HG03095 (cell line): ENCODE measurements at regions not wholly inside any gene's neighbourhood (a gene's known extent, or its start where the extent isn't known, plus 50 kb on each side); places are given as distances from the start of the nearest gene placed in this dataset.

Experiments
- ATAC-seq: cut with Tn5 transposase; IDR thresholded peaks from one replicate; pipeline ENCODE4 v1.9.1; 2021; ENCODE audit warnings: moderate library complexity; ENCODE audit not compliant: unreplicated experiment

DNA sequence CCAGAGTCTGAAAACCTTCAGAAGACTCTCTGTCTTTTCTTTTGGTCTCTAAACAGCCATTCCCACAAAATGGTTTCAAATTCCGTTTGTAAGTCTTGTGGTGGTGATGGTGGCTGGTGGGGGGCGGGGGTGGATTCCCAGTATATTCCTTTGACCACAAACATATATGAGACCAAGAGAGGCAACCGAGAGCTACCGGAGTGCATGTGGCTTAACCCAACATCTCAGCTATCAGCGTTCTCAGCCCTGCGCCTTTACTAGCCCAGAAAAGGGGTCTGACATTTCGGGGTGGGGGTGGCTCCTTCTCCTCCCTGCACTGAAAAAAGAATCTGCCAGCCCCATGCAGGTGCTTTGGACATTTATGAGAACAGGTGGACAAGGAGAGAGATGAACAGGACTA is 621.1 kb downstream of the ACTR3B start:
- ATAC-seq, result no peak

GRCh38 chr7:153381275-153382040 is 621.9 kb downstream of the ACTR3B start:
- no peak for ATAC-seq

DNA sequence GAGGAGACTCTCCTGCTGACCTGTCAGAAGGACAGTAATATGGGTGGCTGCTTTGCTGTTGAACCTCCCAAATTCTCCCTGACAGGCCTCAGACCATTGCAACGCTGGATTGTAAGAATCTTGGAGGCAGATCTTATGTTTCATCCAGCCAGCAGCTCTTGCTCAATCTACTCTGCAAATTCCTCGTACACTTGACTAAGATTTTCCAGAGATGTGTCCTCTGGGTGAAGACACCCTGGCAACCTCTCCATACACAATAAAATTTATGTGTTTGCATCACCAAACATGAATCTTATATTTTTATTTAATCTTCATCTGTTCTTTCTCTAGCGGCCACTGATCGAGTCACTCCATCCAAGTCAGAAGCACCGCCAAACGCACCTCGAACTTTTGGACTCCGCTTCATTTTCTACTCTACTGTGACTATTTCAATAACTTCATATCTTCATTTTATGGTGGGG is 623.1 kb downstream of the ACTR3B start:
- no peak for ATAC-seq

DNA sequence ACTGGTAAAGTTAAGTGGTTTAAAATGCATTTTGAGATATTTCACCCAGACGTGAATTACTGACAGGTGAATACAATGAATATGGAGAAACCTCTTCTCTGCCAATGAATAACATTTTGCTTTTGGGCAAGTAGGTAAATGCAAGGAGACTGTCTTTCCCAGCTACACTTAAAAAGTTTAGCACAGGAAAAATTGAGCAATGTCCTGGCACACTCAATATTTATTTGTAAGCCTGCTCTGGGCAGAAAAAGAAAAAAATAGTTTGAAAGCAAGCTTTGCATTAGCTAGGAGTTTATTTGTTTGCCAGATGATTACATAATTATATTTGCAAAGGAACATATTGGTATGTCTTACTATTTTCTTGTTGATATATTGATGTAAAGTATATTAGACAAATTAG is 624.2 kb downstream of the ACTR3B start:
- no peak for ATAC-seq

- no peak for ATAC-seq
Observed at GRCh38 chr7:153385502-153385901, 626.0 kb downstream of the ACTR3B start.

DNA sequence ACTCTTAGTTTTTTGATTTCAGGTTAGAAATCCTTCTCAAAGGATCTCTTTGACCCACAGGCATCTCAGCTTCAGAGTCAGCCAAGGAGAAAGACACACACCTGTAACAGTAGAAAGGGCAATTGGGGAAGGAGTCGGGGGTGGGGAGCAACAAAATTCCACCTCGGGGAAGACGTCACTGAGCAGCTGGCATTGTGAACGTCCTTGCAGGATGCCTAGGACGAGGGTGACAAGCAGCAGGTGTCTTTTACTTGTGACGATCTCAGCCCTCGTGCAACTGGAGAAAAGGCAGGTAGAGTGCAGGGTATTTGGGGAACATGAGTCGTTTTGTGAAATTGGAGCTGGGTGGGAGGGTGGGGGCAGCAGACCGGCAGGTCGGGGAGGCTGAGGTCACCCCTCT is 627.0 kb downstream of the ACTR3B start:
- no peak for ATAC-seq

- ATAC-seq, result no peak
Observed at GRCh38 chr7:153388611-153389010, 629.1 kb downstream of the ACTR3B start.

DNA sequence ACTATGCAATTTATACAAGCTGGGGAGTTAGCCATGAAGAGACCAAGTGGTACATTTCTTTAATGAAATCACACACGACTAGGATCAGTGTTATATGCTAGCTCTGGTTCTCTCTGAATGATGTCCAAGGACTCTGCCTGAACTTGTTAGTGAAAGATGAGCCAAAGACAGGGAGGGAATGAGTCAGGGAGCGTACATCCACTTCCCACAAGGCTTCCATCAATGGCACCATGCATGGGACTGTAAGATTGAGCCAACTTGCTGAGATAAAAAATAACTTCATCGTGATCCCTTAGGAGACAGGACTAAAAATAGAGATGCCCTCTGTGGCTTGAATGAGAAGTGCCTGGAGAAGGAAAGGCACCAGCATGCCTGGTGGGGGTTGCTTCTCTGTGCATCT is 629.7 kb downstream of the ACTR3B start:
- ATAC-seq, result no peak

DNA sequence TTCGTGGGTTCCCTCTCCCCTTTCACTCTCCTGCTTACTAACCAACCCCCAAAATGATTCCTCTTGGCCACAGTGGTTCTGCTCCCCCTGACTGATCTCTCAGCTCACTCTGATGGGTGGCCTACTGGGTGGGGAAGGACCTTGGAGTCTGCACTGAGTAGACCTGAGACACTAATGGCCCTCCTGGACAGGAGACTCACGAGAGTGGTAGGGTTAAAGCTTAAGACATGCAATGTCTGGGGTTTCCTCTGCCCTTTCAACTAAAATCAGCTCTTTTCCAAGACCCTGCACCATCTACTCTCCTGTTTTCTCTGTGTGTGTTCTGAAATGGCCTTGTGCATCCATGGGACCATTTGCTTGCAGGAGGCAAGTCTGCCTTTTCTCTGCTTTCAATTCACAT is 631.4 kb downstream of the ACTR3B start:
- no peak for ATAC-seq

DNA sequence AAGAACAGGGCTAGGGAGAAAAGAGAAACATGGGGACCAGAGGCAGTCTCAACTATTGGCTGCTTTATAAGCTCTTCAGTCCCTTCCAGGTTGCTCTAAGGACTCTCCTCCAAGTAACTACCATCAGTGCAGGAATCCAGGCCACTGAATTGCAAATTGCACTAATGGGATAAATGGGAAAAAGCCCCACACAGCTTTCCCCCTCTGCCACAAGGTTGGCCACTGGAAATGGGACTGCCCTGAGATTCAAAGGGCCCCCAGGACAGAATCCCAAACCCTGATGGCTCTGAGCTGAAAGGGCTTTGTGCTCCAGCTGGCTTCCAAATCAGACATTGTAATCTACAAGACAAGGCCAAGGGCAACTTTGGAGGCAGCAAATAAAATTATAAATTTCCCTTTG is 633.2 kb downstream of the ACTR3B start:
- no peak for ATAC-seq

DNA sequence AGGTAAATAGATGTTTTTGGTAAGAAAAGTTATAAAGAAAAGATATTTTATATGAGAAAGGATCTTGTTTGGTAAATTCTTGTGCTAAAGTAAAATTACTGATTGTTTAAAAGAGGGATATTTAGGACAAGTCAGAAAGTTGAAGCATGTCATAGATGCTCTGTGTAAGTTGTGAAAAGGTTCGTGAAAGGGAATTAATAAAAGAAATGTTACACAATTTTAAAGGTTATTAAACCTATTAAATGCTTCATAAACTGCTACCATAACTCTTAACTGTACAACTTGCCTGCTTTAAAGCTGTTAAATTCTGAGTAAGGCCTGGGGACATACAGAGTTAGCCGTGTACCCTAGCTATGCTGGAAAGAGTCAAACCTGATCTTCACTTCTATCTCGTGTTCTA is 634.1 kb downstream of the ACTR3B start:
- no peak for ATAC-seq

DNA sequence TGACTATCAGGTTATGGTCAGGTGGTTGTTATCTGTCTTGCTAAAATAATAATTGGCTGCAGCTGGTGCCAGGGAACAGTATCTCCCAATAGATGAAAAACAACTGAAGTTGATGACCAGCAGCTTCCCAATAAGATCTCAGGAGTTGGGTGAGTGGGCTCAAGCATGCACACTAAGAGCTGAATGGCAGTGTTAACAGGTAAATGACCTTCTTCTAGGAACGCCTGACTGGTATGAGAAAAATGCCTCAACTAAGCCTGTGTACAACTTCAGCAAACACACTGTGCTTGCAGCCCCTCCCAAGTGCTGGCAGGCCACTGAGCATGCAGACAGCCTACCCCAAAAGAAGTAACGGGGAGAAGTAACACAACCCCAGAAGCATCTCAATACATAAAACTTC is 636.9 kb downstream of the ACTR3B start:
- ATAC-seq, result no peak

DNA sequence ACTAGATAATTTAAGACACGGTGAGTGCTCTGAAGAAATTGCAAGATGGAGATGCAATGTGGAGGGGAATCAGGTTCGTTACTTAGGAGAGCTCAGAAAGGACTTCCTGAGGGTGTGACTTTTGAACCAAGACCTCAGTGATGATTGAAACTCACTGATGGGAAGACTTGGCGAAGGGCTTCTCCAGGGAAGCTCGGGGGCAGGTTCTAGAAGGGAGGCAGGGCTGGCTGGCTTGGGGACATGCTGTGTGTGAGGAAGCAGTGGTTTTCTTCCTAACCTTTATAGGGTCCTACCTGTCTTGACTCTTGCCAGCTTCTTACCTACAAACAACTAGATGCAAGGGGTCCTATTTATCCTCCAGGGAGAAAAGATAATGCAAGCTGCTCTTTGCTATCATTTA is 637.9 kb downstream of the ACTR3B start:
- no peak for ATAC-seq

DNA sequence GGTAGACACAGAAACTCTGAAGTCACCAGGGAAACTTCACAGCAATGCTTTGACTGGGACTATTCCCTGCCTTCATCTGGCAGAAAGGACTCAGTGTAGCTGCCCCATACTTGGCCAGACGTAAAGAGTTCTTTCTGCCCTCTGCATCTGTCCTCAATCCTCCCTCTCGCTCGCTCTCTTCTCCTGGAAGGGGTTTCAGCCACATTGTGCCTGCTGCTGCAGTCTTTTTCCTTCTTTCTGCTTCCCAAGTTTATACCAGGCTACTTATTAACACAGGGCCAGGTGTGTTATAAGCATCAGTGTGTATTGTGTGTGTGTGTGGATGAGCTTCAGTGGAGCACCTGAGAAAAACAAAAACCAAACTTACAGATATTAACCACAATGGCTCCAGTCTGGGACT is 638.4 kb downstream of the ACTR3B start:
- no peak for ATAC-seq

DNA sequence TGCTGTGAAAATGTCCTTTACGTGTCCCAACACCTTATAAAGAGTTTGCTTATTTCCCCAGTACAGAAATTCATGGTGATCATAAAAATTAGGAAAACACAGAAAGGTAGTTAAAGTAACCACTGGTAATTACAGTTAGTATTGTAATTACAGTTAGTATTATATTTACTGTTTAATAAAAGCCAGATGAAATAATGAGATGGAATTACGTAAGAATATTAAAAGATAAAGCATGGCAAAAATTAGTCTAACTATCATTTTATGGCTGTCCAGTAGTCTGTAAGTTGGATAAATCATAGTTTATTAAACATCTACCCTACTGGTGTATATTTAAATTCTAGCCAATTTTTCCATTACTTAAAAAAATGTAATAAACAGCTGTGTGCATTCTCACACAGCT is 638.8 kb downstream of the ACTR3B start:
- no peak for ATAC-seq

DNA sequence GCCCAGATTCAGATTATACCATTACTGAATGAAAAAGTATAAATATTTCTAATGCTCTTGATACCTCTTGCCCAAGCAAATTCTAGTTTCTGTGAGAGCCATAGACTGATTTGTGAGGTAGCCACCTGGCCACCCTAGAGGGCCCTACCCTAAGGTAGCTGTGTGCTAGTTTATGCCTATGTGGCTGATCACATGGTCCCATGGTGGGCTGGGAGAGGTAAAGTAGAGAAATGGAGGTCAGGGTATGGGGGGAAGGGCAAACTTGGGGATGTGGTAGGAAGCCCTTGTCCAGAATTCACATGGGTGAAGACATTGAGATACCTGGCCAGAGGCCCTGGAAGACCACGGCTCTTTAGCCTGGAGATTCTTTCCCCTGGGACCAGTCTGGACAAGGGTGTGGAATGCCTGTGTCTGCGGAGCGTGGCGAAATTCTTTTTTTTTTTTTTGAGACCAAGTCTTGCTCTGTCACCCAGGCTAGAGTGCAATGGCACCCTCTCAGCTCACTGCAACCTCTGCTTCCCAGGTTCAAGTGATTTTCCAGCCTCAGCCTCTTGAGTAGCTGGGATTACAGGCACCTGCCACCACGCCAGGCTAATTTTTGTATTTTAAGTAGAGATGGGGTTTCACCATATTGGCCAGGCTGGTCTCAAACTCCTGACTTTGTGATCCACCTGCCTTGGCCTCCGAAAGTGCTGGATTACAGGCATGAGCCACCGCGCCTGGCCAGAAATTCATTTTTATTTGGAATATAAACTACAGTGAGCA is 639.4 kb downstream of the ACTR3B start:
- no peak for ATAC-seq

GRCh38 chr7:153399554-153399940 is 640.0 kb downstream of the ACTR3B start:
- ATAC-seq, result no peak

- no peak for ATAC-seq
Observed at GRCh38 chr7:153400735-153401593, 641.4 kb downstream of the ACTR3B start.

DNA sequence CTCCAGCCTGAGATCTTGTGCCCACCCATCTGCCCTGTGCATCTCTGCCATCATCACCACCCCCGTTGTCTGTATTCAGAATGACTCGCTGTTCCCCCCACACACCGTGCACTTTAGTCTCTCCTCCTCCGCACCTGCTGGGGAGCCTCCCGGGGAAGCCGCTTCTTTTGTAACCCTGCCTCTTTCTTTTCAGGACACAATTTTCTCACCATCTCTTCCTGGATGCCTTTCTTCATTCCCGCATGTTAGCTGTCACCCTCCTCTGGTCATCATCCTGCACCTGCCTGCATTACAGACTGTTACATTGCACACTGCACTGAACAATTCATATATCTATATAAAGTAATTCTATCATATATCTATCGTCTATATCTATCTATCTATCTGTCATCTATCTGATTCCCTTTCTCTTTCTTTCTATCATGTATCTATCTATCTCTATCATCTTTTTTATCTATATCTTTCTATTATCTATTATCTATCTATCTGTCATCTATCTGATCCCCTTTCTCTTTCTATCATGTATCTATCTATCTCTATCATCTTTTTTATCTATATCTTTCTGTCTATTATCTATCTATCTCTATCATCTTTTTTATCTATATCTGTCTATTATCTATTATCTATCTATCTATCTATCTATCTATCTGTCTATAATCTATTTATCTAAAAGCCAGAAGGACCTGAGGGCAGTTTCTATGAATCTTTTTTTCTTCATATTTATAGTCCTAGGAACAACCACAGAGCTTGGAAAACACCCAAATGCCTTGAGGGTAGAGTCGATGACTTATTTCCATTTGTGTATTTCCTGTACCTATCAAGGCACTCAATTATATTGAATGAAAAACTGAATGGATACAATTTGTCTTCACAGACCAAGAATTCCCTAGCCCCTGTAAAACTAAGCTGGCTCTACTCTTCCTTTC is 642.5 kb downstream of the ACTR3B start:
- ATAC-seq, result no peak

- ATAC-seq, result no peak
Observed at GRCh38 chr7:153402721-153403541, 643.4 kb downstream of the ACTR3B start.
